ENCODE measurements at regions not wholly inside any gene's neighbourhood (a gene's known extent, or its start where the extent isn't known, plus 50 kb on each side); places are given as distances from the start of the nearest gene placed in this dataset.

DNA sequence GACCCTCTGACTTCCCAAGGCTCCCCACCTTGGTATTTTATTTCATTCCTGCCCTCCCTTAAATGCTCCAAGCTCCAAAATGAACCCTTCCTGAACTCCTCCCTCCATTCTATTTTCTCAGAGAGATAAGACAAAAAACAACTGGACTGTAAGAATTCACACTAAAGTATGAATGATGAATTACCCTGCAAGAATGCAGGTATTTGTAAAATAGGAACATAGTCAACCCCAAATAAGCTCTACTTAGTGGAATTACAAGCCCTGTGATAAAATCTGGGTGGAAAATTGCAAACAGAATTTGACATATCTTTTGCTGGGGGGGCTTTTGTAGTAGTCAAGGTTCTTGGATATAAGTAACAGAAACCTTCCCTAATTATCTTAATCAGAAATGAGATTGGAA is 67.8 kb upstream of the GJA8 start:
- TF ChIP-seq, protein P1, sequence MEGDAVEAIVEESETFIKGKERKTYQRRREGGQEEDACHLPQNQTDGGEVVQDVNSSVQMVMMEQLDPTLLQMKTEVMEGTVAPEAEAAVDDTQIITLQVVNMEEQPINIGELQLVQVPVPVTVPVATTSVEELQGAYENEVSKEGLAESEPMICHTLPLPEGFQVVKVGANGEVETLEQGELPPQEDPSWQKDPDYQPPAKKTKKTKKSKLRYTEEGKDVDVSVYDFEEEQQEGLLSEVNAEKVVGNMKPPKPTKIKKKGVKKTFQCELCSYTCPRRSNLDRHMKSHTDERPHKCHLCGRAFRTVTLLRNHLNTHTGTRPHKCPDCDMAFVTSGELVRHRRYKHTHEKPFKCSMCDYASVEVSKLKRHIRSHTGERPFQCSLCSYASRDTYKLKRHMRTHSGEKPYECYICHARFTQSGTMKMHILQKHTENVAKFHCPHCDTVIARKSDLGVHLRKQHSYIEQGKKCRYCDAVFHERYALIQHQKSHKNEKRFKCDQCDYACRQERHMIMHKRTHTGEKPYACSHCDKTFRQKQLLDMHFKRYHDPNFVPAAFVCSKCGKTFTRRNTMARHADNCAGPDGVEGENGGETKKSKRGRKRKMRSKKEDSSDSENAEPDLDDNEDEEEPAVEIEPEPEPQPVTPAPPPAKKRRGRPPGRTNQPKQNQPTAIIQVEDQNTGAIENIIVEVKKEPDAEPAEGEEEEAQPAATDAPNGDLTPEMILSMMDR (IDR thresholded peaks at IDR 0.05; ENCODE audit: low read depth, low read length): no peak
- DNase-seq (ENCODE audit: low read depth, low spot score): no peak
- in situ Hi-C loops (cut with HindIII; ENCODE audit: low sequenced_read_pairs): no loop called here
- no peak overlapping the region for H3K4me3 ChIP-seq (ENCODE audit: low read depth, low read length)

DNA sequence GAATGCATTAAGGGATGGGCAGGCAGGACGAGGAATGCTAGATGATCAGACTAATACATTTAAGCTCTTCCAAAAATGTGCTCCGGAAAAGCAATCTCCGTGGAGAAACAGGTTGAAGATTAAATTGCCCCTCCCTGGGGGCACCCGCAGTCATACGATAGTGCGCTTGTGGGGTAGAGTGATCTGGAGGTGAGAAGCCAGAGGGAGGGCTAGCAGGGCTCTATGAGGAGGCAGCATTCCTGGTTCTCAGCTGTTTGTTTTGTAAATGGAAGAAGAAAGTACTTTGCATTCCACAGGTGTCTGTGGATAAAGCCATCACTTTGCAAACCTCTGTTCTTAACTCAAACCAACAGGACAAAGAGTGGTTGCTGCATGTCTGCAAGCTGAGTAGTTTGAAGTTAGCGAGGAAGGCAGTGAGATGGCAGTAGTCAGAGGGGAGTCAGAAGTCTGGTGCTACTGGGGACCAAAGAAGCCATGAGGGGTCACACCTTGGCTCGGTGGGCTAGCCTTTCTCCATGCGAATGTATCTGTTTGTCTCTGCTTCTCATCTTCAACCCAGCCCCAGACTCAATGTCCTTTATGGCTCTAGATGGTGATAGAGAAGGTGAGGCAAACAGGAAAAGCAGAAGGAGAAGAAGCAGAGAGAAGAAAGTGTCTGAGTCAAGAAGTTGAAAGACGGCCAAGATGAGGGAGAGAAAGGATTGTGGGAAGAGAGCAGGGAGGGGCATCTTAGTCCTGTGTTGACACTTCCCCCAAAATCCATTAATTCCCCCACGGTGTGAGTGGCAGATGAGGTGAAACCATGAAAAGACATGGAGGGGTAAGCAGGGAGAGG is 65.2 kb upstream of the GJA8 start:
- TF ChIP-seq, protein P1 (IDR thresholded peaks at IDR 0.05; ENCODE audit: low read depth, low read length): no peak
- in situ Hi-C loops (cut with HindIII; ENCODE audit: low sequenced_read_pairs): no loop called here
- no peak for DNase-seq (ENCODE audit: low read depth, low spot score)
- H3K4me3 ChIP-seq (ENCODE audit: low read depth, low read length): no peak overlapping the region

DNA sequence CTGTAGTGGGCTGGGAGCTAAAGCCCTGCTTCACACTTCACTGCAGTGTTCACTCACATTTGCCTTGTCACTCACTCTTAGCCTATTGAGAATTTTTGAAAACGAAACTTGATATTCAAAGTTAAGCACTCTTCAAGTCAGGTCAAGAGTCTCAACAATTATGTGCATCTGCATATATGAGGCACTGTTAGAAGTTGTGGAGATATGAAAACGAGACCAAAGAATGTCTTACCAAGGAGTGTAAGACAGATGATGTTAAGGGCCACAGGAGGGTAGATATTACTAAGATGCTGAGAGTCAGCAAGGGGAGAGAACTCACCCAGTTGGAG is 64.7 kb upstream of the GJA8 start:
- no peak for DNase-seq (ENCODE audit: low read depth, low spot score)
- in situ Hi-C loops (cut with HindIII; ENCODE audit: low sequenced_read_pairs): no loop called here
- TF ChIP-seq, protein P1 (IDR thresholded peaks at IDR 0.05; ENCODE audit: low read depth, low read length): no peak
- H3K4me3 ChIP-seq (ENCODE audit: low read depth, low read length): no peak overlapping the region

DNA sequence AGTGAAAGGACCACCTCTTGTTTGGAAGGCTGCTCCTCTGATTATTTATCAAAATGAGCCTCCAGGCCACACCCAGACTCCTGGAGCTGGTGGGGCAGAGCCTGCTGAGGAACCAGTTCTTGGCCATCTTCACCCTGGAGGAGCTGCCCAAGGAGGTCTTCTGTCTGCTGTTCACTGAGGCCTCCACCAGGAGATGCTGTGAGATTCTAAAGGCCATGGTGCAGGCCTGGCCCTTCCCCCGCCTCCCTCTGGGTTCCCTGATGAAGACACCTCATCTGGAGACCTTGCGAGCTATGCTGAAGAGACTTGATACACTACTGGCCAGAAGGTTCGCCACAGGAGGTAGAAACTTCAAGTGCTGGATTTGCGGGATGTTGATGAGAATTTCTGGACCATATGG is 61.7 kb upstream of the GJA8 start:
- DNase-seq (ENCODE audit: low read depth, low spot score): no peak
- in situ Hi-C loops (cut with HindIII; ENCODE audit: low sequenced_read_pairs): no loop called here
- H3K4me3 ChIP-seq (ENCODE audit: low read depth, low read length): no peak overlapping the region
- TF ChIP-seq, protein P1 (IDR thresholded peaks at IDR 0.05; ENCODE audit: low read depth, low read length): no peak

DNA sequence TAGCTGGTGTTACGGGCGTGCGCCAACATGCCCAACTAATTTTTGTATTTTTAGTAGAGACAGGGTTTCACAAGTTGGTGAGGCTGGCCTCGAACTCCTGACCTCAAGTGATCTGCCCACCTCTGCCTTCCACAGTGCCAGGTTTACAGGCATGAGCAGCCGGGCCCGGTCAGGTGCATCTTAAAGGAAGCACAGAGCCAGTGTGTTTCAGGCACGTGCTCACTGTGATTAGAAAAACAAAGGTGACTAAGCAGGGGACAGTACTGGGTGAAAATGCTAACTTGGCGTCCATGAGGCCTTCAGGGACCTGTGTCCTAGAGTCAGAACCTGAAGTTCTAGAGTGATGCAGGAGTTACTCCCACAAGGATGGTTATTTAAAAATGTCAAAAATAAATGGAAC is 60.0 kb upstream of the GJA8 start:
- TF ChIP-seq, protein P1 (IDR thresholded peaks at IDR 0.05; ENCODE audit: low read depth, low read length): no peak
- in situ Hi-C loops (cut with HindIII; ENCODE audit: low sequenced_read_pairs): no loop called here
- H3K4me3 ChIP-seq (ENCODE audit: low read depth, low read length): no peak overlapping the region
- no peak for DNase-seq (ENCODE audit: low read depth, low spot score)

DNA sequence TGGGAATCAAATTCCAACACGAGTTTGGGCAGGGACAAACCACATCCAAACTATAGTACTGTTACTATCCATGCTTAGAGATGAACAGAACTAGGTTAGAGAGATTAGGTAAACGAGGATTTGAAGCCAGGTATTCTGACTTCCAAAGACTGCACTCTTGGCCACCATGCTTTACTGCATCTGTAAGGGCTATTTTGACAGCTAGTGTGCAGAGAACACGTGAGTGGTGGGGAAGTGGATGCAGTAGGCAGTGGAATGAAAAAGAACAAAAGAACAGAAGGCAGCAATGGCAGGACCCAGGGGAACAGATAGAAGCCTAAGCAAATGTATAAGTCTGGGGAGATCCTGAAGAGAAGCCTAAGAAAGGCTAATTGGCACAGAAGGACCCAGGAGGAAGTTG is 59.1 kb upstream of the GJA8 start:
- DNase-seq (ENCODE audit: low read depth, low spot score): no peak
- in situ Hi-C loops (cut with HindIII; ENCODE audit: low sequenced_read_pairs): no loop called here
- no peak overlapping the region for H3K4me3 ChIP-seq (ENCODE audit: low read depth, low read length)
- TF ChIP-seq, protein P1 (IDR thresholded peaks at IDR 0.05; ENCODE audit: low read depth, low read length): no peak
